HCT116 (cell line): ENCODE measurements at regions not wholly inside any gene's neighbourhood (a gene's known extent, or its start where the extent isn't known, plus 50 kb on each side); places are given as distances from the start of the nearest gene placed in this dataset.

Experiments
- CEBPB ChIP-seq: IDR thresholded peaks from 2 replicates; pipeline ENCODE4 v1.6.1; 2012; ENCODE audit warnings: low read depth
- SP1 ChIP-seq: IDR thresholded peaks from 2 replicates; pipeline ENCODE4 v1.6.1; 2012; ENCODE audit warnings: low read depth
- TF ChIP-seq, protein P1 (sequence below), 3 experiments: fragments of 200-600 bp in 1 of 3; sonication (generic) in 1 of 3; IDR thresholded peaks in 2 of 3; conservative IDR thresholded peaks in 1 of 3; 2 replicates each; pipeline ENCODE4 v1.5.1; 2012 to 2017; ENCODE audit warnings: low read depth in 2 of 3, low read length in 2 of 3, antibody characterized with exemption in 1 of 3, borderline replicate concordance in 1 of 3, control low read depth in 1 of 3, mild to moderate bottlenecking in 1 of 3, mixed read lengths in 1 of 3, mixed run types in 1 of 3, moderate library complexity in 1 of 3; ENCODE audit not compliant: insufficient read depth in 1 of 3

DNA sequence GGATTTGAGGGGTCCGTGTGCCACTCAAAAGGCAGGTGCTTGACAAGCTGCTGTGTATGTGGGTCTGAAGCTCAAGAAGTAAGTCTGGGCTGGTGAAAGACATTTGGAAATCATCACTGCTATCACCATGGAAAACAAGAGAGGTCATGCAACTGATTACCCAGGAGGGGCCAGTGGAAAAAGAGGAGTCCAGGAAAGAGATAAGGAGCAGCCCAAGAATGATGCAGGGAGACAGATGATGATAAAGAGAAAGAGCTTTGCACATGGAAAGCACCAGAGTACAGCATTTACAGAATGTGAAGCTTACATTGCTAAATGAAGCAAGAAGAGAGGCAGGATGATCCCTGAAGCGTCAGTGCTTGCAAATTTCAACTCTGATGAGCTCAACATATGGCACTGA, 203.2 kb downstream of the SETD4 start:
- TF ChIP-seq, protein P1, sequence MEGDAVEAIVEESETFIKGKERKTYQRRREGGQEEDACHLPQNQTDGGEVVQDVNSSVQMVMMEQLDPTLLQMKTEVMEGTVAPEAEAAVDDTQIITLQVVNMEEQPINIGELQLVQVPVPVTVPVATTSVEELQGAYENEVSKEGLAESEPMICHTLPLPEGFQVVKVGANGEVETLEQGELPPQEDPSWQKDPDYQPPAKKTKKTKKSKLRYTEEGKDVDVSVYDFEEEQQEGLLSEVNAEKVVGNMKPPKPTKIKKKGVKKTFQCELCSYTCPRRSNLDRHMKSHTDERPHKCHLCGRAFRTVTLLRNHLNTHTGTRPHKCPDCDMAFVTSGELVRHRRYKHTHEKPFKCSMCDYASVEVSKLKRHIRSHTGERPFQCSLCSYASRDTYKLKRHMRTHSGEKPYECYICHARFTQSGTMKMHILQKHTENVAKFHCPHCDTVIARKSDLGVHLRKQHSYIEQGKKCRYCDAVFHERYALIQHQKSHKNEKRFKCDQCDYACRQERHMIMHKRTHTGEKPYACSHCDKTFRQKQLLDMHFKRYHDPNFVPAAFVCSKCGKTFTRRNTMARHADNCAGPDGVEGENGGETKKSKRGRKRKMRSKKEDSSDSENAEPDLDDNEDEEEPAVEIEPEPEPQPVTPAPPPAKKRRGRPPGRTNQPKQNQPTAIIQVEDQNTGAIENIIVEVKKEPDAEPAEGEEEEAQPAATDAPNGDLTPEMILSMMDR (IDR thresholded peaks at IDR 0.05 in 2 of 3, conservative IDR thresholded peaks at IDR 0.05 in 1 of 3; ENCODE audit: borderline replicate concordance in 1 of 3, insufficient read depth in 1 of 3, low read depth in 2 of 3, low read length in 2 of 3): no peak
- no peak for TF ChIP-seq CEBPB
- TF ChIP-seq SP1: no peak
